Cardiac muscle cell (in vitro differentiated cells and primary cell): ENCODE measurements at regions not wholly inside any gene's neighbourhood (a gene's known extent, or its start where the extent isn't known, plus 50 kb on each side); places are given as distances from the start of the nearest gene placed in this dataset.

Experiments used
- DNase-seq, 2 donors: peaks; one replicate each; pipeline versions ENCODE4 v3.0.0 to v3.0.0-alpha.2; 2010 to 2017; ENCODE audit warnings: low read depth in 1 of 2, low spot score in 1 of 2
- H3K27ac ChIP-seq: fragments of 200-600 bp; sonication (generic); 2 replicates; pipeline ENCODE4 v1.5.1; 2016
- H3K27me3 ChIP-seq: fragments of 200-600 bp; sonication (generic); 2 replicates; pipeline ENCODE4 v1.6.0; 2016; ENCODE audit warnings: control low read depth
- H3K36me3 ChIP-seq: fragments of 200-600 bp; sonication (generic); 2 replicates; pipeline ENCODE4 v1.5.1; 2016; ENCODE audit warnings: control low read depth
- H3K4me1 ChIP-seq: fragments of 200-600 bp; sonication (generic); 2 replicates; pipeline ENCODE4 v1.8.1; 2017; ENCODE audit warnings: low read depth, mild to moderate bottlenecking, mixed run types
- H3K4me3 ChIP-seq: fragments of 200-600 bp; sonication (generic); 2 replicates; pipeline ENCODE4 v1.5.1; 2016; ENCODE audit warnings: mild to moderate bottlenecking
- H3K9me3 ChIP-seq: fragments of 200-600 bp; sonication (generic); 2 replicates; pipeline ENCODE4 v1.5.1; 2017; ENCODE audit warnings: low read depth, mild to moderate bottlenecking, control low read depth
- TF ChIP-seq, protein P1 (sequence below): IDR thresholded peaks from 2 replicates; pipeline ENCODE4 v1.5.1; 2012; ENCODE audit warnings: low read depth, mild to moderate bottlenecking, low read length

DNA sequence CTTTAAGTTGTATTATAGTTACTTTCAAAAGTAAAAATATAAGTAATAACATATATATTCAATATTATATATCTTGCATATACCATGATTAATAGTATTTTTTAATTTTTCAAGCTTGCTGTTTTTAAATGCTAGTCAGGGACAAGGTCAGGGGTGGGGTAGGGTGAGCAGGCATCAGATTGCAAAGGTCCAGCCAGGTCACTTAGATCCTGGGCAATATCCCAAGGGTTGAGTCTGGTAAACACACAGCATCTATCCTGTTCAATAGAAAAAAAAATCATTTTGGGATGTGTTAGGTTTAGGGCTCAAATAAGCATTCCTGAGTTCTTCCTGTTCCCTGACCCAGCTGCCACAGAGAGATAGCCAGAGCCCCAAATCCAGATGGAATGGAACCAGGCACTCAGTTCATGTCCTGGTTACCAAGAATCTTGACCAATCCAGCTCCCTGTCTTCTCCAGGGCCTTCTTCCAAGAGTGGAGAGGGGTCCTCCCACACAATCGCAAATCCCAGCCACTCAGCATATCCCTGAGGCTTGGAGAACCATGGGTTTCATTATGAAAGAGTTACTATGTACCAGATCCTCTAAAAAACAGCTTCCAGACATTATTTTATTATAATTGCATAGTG, 134.9 kb upstream of the TOP1 start:
- Histone ChIP-seq H3K9me3 (no peaks in the 10 kb centered on the region), H3K27me3 (no peaks in the 10 kb centered on the region), H3K36me3 (no peaks in the 10 kb centered on the region), H3K27ac (no peak overlapping the region), H3K4me3 (no peak overlapping the region), H3K4me1 (no peaks in the 10 kb centered on the region)
- TF ChIP-seq, protein P1, sequence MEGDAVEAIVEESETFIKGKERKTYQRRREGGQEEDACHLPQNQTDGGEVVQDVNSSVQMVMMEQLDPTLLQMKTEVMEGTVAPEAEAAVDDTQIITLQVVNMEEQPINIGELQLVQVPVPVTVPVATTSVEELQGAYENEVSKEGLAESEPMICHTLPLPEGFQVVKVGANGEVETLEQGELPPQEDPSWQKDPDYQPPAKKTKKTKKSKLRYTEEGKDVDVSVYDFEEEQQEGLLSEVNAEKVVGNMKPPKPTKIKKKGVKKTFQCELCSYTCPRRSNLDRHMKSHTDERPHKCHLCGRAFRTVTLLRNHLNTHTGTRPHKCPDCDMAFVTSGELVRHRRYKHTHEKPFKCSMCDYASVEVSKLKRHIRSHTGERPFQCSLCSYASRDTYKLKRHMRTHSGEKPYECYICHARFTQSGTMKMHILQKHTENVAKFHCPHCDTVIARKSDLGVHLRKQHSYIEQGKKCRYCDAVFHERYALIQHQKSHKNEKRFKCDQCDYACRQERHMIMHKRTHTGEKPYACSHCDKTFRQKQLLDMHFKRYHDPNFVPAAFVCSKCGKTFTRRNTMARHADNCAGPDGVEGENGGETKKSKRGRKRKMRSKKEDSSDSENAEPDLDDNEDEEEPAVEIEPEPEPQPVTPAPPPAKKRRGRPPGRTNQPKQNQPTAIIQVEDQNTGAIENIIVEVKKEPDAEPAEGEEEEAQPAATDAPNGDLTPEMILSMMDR = no peak
- DNase-seq = peak in 1 of 2 donors; percentile 10

DNA sequence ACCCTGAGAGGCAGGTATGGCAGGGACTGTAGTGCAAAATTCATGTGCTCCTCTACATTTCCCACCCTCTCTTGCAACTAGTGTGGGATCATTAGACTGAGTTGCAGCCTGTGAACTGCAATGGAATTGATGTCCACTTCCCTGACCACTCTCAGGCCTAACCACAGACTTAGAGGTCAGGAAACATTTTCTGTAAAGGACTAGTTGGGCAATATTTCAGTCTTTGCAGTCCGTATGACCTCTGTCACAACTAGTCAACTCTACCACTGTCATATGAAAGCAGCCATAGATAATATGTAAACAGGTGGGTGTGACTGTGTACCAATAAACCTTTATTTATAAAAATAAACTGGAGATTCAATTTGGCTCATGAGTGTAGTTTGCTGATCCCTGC, 134.4 kb upstream of the TOP1 start:
- Histone ChIP-seq H3K4me3 (no peak overlapping the region), H3K9me3 (no peaks in the 10 kb centered on the region), H3K27ac (no peak overlapping the region), H3K27me3 (no peaks in the 10 kb centered on the region), H3K36me3 (no peaks in the 10 kb centered on the region), H3K4me1 (no peaks in the 10 kb centered on the region)
- no peak for DNase-seq
- TF ChIP-seq, protein P1 = no peak

DNA sequence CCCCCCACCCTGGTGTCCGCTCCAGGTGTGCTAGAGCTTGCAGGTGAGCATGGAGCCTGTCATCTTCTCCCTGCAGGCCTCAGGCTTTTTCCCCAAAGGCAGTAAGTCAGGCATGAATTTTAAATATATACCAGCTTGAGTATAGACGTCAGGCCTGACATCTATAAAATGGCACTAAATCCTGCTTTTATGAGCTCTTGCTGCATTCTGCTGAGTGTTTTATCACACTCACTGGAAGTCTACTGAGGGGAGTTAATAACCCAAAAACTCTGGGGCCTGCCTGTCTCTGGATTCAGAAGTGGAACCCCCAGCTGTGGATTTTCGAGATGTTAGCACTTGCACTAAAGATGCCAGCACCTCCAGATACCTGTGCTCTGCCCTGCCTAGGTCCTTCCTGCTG, 133.4 kb upstream of the TOP1 start:
- no peaks in the 10 kb centered on the region for H3K4me1 ChIP-seq
- H3K36me3 ChIP-seq = no peaks in the 10 kb centered on the region
- no peaks in the 10 kb centered on the region for H3K9me3 ChIP-seq
- no peak for DNase-seq
- no peak overlapping the region for H3K4me3 ChIP-seq
- no peaks in the 10 kb centered on the region for H3K27me3 ChIP-seq
- TF ChIP-seq, protein P1 = no peak
- H3K27ac ChIP-seq = no peak overlapping the region

DNA sequence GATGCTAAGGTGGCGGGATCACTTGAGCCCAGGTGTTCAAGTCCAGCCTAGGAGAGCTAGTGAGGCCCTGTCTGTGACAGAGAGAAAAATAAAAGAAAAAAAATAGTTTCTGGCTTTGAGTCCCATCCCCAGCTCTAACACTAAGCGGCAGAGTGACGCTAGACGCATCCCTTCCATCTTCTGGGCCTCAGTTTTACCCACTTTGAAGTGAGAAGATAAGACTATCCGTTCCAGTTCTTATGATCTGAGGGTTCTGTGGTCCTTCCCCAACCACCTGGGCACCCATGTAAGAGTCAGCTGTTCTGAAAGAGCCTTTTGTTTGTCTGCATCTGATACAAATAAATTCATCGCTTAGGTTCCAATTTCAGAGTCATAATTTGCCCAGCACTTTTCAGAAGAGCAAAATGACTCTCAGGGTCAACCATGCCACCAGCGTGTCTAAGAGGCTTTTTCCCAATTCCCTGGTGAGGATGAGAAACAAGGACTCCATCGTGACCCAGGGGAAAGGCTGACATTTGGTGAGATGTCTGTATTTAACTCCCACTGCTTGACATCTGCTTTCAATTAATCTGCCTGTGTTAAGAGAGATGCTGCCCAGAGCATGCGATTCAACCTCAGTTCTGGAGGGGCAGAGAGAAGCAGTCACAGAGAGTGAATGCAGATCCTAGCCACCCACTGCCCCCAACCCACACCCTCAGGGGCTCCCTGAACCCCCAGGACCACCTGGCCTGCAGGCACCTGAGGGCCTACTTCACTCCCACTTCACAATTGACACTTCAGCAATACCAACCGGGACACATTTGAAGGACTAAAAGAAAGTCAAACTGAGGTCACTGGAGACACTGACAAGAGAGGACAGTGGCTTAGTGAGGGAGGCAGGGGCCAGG, 131.6 kb upstream of the TOP1 start:
- Histone ChIP-seq H3K4me3 (no peak overlapping the region), H3K27ac (no peak overlapping the region), H3K27me3 (no peaks in the 10 kb centered on the region), H3K36me3 (no peaks in the 10 kb centered on the region), H3K9me3 (no peaks in the 10 kb centered on the region), H3K4me1 (no peaks in the 10 kb centered on the region)
- peak in 1 of 2 donors; percentile 20 for DNase-seq
- TF ChIP-seq, protein P1 = no peak

DNA sequence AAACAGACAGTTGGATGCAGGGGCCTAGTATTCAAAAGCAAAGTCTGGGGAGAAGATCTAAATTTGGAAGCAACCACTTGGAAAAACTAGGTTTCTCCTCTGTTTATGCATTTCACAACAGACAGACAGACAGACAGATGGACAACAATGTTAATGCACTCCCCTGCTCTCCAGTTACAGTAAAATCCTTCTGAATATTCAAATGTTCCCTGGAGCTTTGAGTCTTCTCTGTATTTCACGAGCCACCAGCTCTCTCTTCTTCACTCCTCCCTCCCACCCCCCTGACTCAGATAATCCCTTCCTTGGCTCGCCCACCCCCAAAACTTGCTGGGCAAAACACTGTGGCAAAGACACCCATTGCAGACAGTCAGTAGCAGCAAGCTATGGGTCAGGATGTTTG, 129.3 kb upstream of the TOP1 start:
- TF ChIP-seq, protein P1 = no peak
- H3K4me3 ChIP-seq = no peak overlapping the region
- no peaks in the 10 kb centered on the region for H3K9me3 ChIP-seq
- no peak for DNase-seq
- no peaks in the 10 kb centered on the region for H3K4me1 ChIP-seq
- H3K36me3 ChIP-seq = no peaks in the 10 kb centered on the region
- H3K27me3 ChIP-seq = no peaks in the 10 kb centered on the region
- H3K27ac ChIP-seq = no peak overlapping the region
